H1 (cell line): ENCODE measurements at regions not wholly inside any gene's neighbourhood (a gene's known extent, or its start where the extent isn't known, plus 50 kb on each side); places are given as distances from the start of the nearest gene placed in this dataset.

ENCODE experiments used
- CTCF ChIA-PET: fragments of 300-600 bp; sonication (Branson Sonifier 250); formaldehyde crosslinking; loops from one replicate; lab custom pipeline; 2021; ENCODE audit not compliant: partially characterized antibody; lab: Charles Lee
- POLR2A ChIA-PET: fragments of 300-600 bp; sonication (Branson Sonifier 250); formaldehyde crosslinking; loops from one replicate; lab custom pipeline; 2021; ENCODE audit warnings: inconsistent platforms; ENCODE audit not compliant: partially characterized antibody; lab: Charles Lee
- DNase-seq, 2 experiments: peaks; one replicate each; pipeline versions ENCODE4 v3.0.0 to v3.0.0-alpha.2; 2010 to 2022; ENCODE audit warnings: low spot score in 2 of 2, low read depth in 1 of 2, mixed read lengths in 1 of 2
- FAIRE-seq: peaks from 2 replicates; lab custom pipeline; 2011; peaks lifted over from hg19 to GRCh38; lab: Jason Lieb, UNC
- H2AFZ ChIP-seq: 2 replicates; pipeline ENCODE4 v1.8.1; 2012; ENCODE audit warnings: low read length, inconsistent platforms
- H2AK5ac ChIP-seq: 2 replicates; pipeline ENCODE4 v1.6.1; 2013; ENCODE audit warnings: low read depth, low read length
- H2BK120ac ChIP-seq: replicated peaks from 2 replicates; pipeline ENCODE3; 2013; ENCODE audit warnings: low read depth, low read length, inconsistent platforms
- H2BK12ac ChIP-seq: 2 replicates; pipeline ENCODE4 v1.6.1; 2013; ENCODE audit warnings: low read depth, low read length
- H2BK15ac ChIP-seq: 2 replicates; pipeline ENCODE4 v1.6.1; 2013; ENCODE audit warnings: low read length
- H2BK20ac ChIP-seq: 2 replicates; pipeline ENCODE4 v1.6.1; 2013; ENCODE audit warnings: low read length
- H2BK5ac ChIP-seq: 2 replicates; pipeline ENCODE4 v1.6.1; 2013; ENCODE audit warnings: low read depth, low read length
- H3K14ac ChIP-seq: 2 replicates; pipeline ENCODE4 v1.6.1; 2013; ENCODE audit warnings: inconsistent platforms; ENCODE audit not compliant: insufficient read length
- H3K18ac ChIP-seq: 2 replicates; pipeline ENCODE4 v1.6.1; 2013; ENCODE audit warnings: low read length; ENCODE audit errors: extremely low read depth
- H3K23ac ChIP-seq: 2 replicates; pipeline ENCODE4 v1.6.1; 2013; ENCODE audit warnings: inconsistent platforms; ENCODE audit not compliant: insufficient read length
- H3K23me2 ChIP-seq: 2 replicates; pipeline ENCODE4 v1.6.1; 2013; ENCODE audit warnings: low read depth, low read length
- H3K27ac ChIP-seq: 2 replicates; pipeline ENCODE4 v1.6.1; 2011; ENCODE audit warnings: low read depth, low read length, inconsistent platforms
- H3K27me3 ChIP-seq, 4 experiments: replicated peaks in 1 of 4; 1 replicate in 1 of 4; 2 replicates in 3 of 4; pipeline versions ENCODE4 v1.6.1 to v1.8.1; 2011 to 2013; ENCODE audit warnings: low read length in 3 of 4, mild to moderate bottlenecking in 3 of 4, inconsistent platforms in 2 of 4, mixed read lengths in 2 of 4, moderate library complexity in 1 of 4; ENCODE audit not compliant: control insufficient read depth in 3 of 4, insufficient read depth in 3 of 4; ENCODE audit errors: extremely low read depth in 1 of 4
- H3K36me3 ChIP-seq, 4 experiments: 2 replicates each; pipeline versions ENCODE4 v1.6.1 to v1.8.1; 2011 to 2013; ENCODE audit warnings: mild to moderate bottlenecking in 4 of 4, low read length in 3 of 4, moderate library complexity in 2 of 4, control low read depth in 1 of 4, inconsistent platforms in 1 of 4; ENCODE audit not compliant: insufficient read depth in 4 of 4, control insufficient read depth in 2 of 4
- H3K4ac ChIP-seq: replicated peaks from 2 replicates; pipeline ENCODE3; 2013; ENCODE audit warnings: low read length, low read depth, mixed read lengths, inconsistent platforms; ENCODE audit not compliant: insufficient read length
- H3K4me1 ChIP-seq, 4 experiments: replicated peaks in 1 of 4; 1 replicate in 1 of 4; 2 replicates in 3 of 4; pipeline versions ENCODE4 v1.6.1 to v1.8.1; 2011 to 2013; ENCODE audit warnings: low read length in 3 of 4, inconsistent platforms in 2 of 4, mixed read lengths in 1 of 4; ENCODE audit not compliant: insufficient read depth in 4 of 4, control insufficient read depth in 3 of 4
- H3K4me2 ChIP-seq, 2 experiments: 2 replicates each; pipeline versions ENCODE4 v1.6.1 to v1.8.1; 2011 to 2013; ENCODE audit warnings: low read depth in 2 of 2, low read length in 2 of 2, control low read depth in 1 of 2, inconsistent platforms in 1 of 2, mild to moderate bottlenecking in 1 of 2; ENCODE audit not compliant: insufficient read depth in 1 of 2
- H3K4me3 ChIP-seq, 4 experiments: fragments of 200-600, 300-600 bp in 1 of 4; sonication (generic), shearing (Covaris generic), sonication (Bioruptor Twin) in 1 of 4; 2 replicates each; pipeline versions ENCODE4 v1.5.1 to v1.8.1; 2011 to 2016; ENCODE audit warnings: low read length in 4 of 4, low read depth in 3 of 4, control low read depth in 2 of 4, inconsistent platforms in 2 of 4, mild to moderate bottlenecking in 2 of 4, mixed read lengths in 1 of 4, moderate library complexity in 1 of 4; ENCODE audit not compliant: insufficient read depth in 2 of 4; ENCODE audit errors: extremely low read depth in 1 of 4
- H3K56ac ChIP-seq: replicated peaks from 2 replicates; pipeline ENCODE3; 2013; ENCODE audit warnings: low read depth, mild to moderate bottlenecking, mixed read lengths, low read length, inconsistent platforms; ENCODE audit not compliant: insufficient read length
- H3K79me1 ChIP-seq: 2 replicates; pipeline ENCODE4 v1.6.1; 2013; ENCODE audit warnings: low read depth, low read length, control low read depth
- H3K79me2 ChIP-seq, 2 experiments: 2 replicates each; pipeline versions ENCODE4 v1.6.1 to v1.8.1; 2012 to 2013; ENCODE audit warnings: low read length in 2 of 2, mild to moderate bottlenecking in 2 of 2, inconsistent platforms in 1 of 2; ENCODE audit not compliant: insufficient read depth in 2 of 2, control insufficient read depth in 1 of 2
- H3K9ac ChIP-seq, 4 experiments: replicated peaks in 1 of 4; 1 replicate in 1 of 4; 2 replicates in 3 of 4; pipeline versions ENCODE4 v1.6.1 to v1.8.1; 2011 to 2013; ENCODE audit warnings: low read depth in 3 of 4, low read length in 3 of 4, control low read depth in 2 of 4, mild to moderate bottlenecking in 2 of 4, moderate library complexity in 2 of 4, inconsistent platforms in 1 of 4; ENCODE audit errors: extremely low read depth in 1 of 4
- H3K9me3 ChIP-seq, 2 experiments: 2 replicates each; pipeline versions ENCODE4 v1.6.1 to v1.8.1; 2012 to 2013; ENCODE audit warnings: mild to moderate bottlenecking in 2 of 2, moderate library complexity in 2 of 2, control low read depth in 1 of 2, inconsistent platforms in 1 of 2, low read depth in 1 of 2, low read length in 1 of 2, mixed read lengths in 1 of 2; ENCODE audit not compliant: insufficient read depth in 2 of 2
- H4K20me1 ChIP-seq, 2 experiments: replicated peaks in 1 of 2; 2 replicates each; pipeline versions ENCODE3 to v1.8.1; 2011 to 2013; ENCODE audit warnings: inconsistent platforms in 2 of 2, low read length in 2 of 2, mild to moderate bottlenecking in 1 of 2; ENCODE audit not compliant: insufficient read depth in 2 of 2, control insufficient read depth in 1 of 2
- H4K5ac ChIP-seq: 2 replicates; pipeline ENCODE4 v1.6.1; 2013; ENCODE audit warnings: low read length, low read depth, mixed read lengths, inconsistent platforms; ENCODE audit not compliant: insufficient read length
- H4K8ac ChIP-seq: 2 replicates; pipeline ENCODE4 v1.8.0; 2013; ENCODE audit warnings: mild to moderate bottlenecking, moderate library complexity, low read length, inconsistent platforms; ENCODE audit not compliant: insufficient read depth; ENCODE audit errors: extremely low read depth
- H4K91ac ChIP-seq: replicated peaks from 2 replicates; pipeline ENCODE3; 2013; ENCODE audit warnings: low read length, mixed read lengths, inconsistent platforms; ENCODE audit not compliant: insufficient read length
- ASH2L ChIP-seq: fragments of 200-600, 300-600 bp; sonication (generic); IDR thresholded peaks from one replicate; pipeline ENCODE4 v1.7.1; 2017; ENCODE audit warnings: low read length
- CTBP2 ChIP-seq: IDR thresholded peaks from 2 replicates; pipeline ENCODE4 v1.7.0; 2011; ENCODE audit warnings: borderline replicate concordance, mild to moderate bottlenecking, moderate library complexity, mixed read lengths, low read length; ENCODE audit not compliant: insufficient read depth, insufficient read length
- EP300 ChIP-seq, 2 experiments: IDR thresholded peaks; 1 replicate in 1 of 2; 2 replicates in 1 of 2; pipeline ENCODE4 v1.6.1; 2011 to 2012; ENCODE audit warnings: low read depth in 2 of 2, low read length in 2 of 2, mild to moderate bottlenecking in 2 of 2, borderline replicate concordance in 1 of 2, inconsistent platforms in 1 of 2, moderate library complexity in 1 of 2
- GTF2F1 ChIP-seq: IDR thresholded peaks from 2 replicates; pipeline ENCODE4 v1.6.1; 2012; ENCODE audit warnings: low read depth, low read length, improper control_type of control experiment, borderline replicate concordance
- HDAC2 ChIP-seq, 2 experiments: fragments of 300-600 bp in 1 of 2; sonication (generic) in 1 of 2; IDR thresholded peaks; 2 replicates each; pipeline ENCODE4 v1.6.1; 2011 to 2012; ENCODE audit warnings: low read depth in 2 of 2, low read length in 2 of 2, mild to moderate bottlenecking in 2 of 2, moderate library complexity in 2 of 2, borderline replicate concordance in 1 of 2, inconsistent platforms in 1 of 2
- NANOG ChIP-seq: IDR thresholded peaks from 2 replicates; pipeline ENCODE4 v1.6.1; 2011; ENCODE audit warnings: low read length, low read depth, mild to moderate bottlenecking, inconsistent platforms; ENCODE audit not compliant: insufficient read depth, poor library complexity, severe bottlenecking
- PHF8 ChIP-seq: fragments of 200-600 bp; sonication (generic); conservative IDR thresholded peaks from 2 replicates; pipeline ENCODE4 v1.7.1; 2012; ENCODE audit warnings: low read depth, mild to moderate bottlenecking, inconsistent platforms, low read length, moderate library complexity
- POU5F1 ChIP-seq: IDR thresholded peaks from 2 replicates; pipeline ENCODE4 v1.6.1; 2011; ENCODE audit warnings: low read depth, mild to moderate bottlenecking, low read length, moderate library complexity
- RBBP5 ChIP-seq: IDR thresholded peaks from 2 replicates; pipeline ENCODE4 v1.7.1; 2012; ENCODE audit warnings: low read depth, mild to moderate bottlenecking, inconsistent platforms, low read length, moderate library complexity, borderline replicate concordance
- TAF1 ChIP-seq: IDR thresholded peaks from 2 replicates; pipeline ENCODE4 v1.6.1; 2011; ENCODE audit warnings: mild to moderate bottlenecking, low read depth, low read length
- TCF12 ChIP-seq: IDR thresholded peaks from 2 replicates; pipeline ENCODE4 v1.6.1; 2011; ENCODE audit warnings: low read depth, mild to moderate bottlenecking, low read length
- WGBS, 2 experiments: shearing (Covaris generic) in 1 of 2; methylation state at CpG; one replicate each; pipeline versions ENCODE4 v1.1.6 to v1.1.7; 2013 to 2015; ENCODE audit warnings: low lambda C conversion rate in 2 of 2, mixed read lengths in 2 of 2, inconsistent platforms in 1 of 2, low coverage in 1 of 2, missing lambda C conversion rate in 1 of 2; ENCODE audit not compliant: insufficient replicate concordance in 2 of 2, insufficient coverage in 1 of 2, insufficient read length in 1 of 2; ENCODE audit errors: extremely low coverage in 1 of 2, missing lambda C conversion rate in 1 of 2; 5-methylcytosine and 5-hydroxymethylcytosine counted together
- TF ChIP-seq, protein P1 (sequence below): IDR thresholded peaks from 2 replicates; pipeline ENCODE4 v1.6.1; 2012; ENCODE audit warnings: low read length, inconsistent platforms

DNA sequence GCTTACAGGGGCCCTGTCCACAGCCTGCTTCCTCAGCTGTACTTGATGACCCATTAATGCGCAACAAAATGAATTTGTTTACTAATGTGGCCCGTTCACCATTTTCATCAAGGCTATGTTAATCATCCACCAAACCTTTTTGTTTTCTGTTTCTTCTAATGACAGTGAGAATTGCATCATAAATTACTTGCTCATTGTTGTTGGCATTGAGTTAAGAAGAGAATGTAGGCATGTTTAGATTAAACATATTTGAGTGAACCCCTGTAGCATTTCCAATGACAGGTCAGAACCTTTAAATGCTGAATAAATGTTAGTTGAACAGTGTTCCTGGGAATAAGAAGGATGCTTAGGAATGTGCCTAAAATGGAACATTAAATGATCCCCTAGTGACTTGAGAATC lies 183.4 kb downstream of the SPRY1 start:
- peaks cover 9 to 16% of the 10 kb centered on the region in 2 experiments for H3K9me3 ChIP-seq
- no peak overlapping the region for H2AK5ac ChIP-seq
- H3K23ac ChIP-seq = no peak overlapping the region
- no peak overlapping the region for H4K91ac ChIP-seq
- H3K27ac ChIP-seq = no peak overlapping the region
- FAIRE-seq (no peak), DNase-seq (no peak)
- no peaks in the 10 kb centered on the region for H3K79me1 ChIP-seq
- no peak overlapping the region for H3K56ac ChIP-seq
- peaks cover 0 to 3% (median 0%) of the 10 kb centered on the region in 4 experiments; a peak in 1 of 7 replicates for H3K4me1 ChIP-seq
- no peak overlapping the region for H2BK5ac ChIP-seq
- no peaks in the 10 kb centered on the region for H3K23me2 ChIP-seq
- no peaks in the 10 kb centered on the region for H3K79me2 ChIP-seq
- POLR2A ChIA-PET = no interaction called here
- H3K14ac ChIP-seq = no peak overlapping the region
- H4K5ac ChIP-seq = no peak overlapping the region
- no peaks in the 10 kb centered on the region for H3K36me3 ChIP-seq
- H2BK12ac ChIP-seq = no peak overlapping the region
- no peaks in the 10 kb centered on the region for H4K20me1 ChIP-seq
- H3K4me3 ChIP-seq = no peak overlapping the region
- no peak overlapping the region for H2BK120ac ChIP-seq
- CTCF ChIA-PET = interaction anchor here (0.5 to 2.3 kb wide), 7 partner anchors 9 to 1034 kb away, joined by 3 to 6 read pairs (median 4); no protein-coding TSS in a partner anchor
- WGBS, 2 experiments = 94% methylated on average over 2 of the region's 2 CpGs; no CpG with 5 or more reads in 1 of the 2 experiments
- H3K4me2 ChIP-seq = no peak overlapping the region
- no peak overlapping the region for H3K9ac ChIP-seq
- no peak overlapping the region for H3K18ac ChIP-seq
- H2AFZ ChIP-seq = no peak overlapping the region
- H3K4ac ChIP-seq = no peak overlapping the region
- no peak overlapping the region for H4K8ac ChIP-seq
- no peak overlapping the region for H2BK20ac ChIP-seq
- no peak overlapping the region for H2BK15ac ChIP-seq
- H3K27me3 ChIP-seq = no peaks in the 10 kb centered on the region
- TF ChIP-seq HDAC2 (IDR thresholded peaks at IDR 0.05; ENCODE audit: borderline replicate concordance in 1 of 2, low read depth in 2 of 2, low read length in 2 of 2) (no peak), PHF8 (no peak), TCF12 (no peak), POU5F1 (no peak), EP300 (IDR thresholded peaks at IDR 0.05; ENCODE audit: borderline replicate concordance in 1 of 2, low read depth in 2 of 2, low read length in 2 of 2) (no peak), RBBP5 (no peak), CTBP2 (no peak), TAF1 (no peak), ASH2L (no peak), GTF2F1 (no peak), NANOG (no peak)
- TF ChIP-seq, protein P1, sequence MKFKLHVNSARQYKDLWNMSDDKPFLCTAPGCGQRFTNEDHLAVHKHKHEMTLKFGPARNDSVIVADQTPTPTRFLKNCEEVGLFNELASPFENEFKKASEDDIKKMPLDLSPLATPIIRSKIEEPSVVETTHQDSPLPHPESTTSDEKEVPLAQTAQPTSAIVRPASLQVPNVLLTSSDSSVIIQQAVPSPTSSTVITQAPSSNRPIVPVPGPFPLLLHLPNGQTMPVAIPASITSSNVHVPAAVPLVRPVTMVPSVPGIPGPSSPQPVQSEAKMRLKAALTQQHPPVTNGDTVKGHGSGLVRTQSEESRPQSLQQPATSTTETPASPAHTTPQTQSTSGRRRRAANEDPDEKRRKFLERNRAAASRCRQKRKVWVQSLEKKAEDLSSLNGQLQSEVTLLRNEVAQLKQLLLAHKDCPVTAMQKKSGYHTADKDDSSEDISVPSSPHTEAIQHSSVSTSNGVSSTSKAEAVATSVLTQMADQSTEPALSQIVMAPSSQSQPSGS = no peak
